Endothelial cell of umbilical vein (primary cell): ENCODE measurements at regions not wholly inside any gene's neighbourhood (a gene's known extent, or its start where the extent isn't known, plus 50 kb on each side); places are given as distances from the start of the nearest gene placed in this dataset.

Source experiments
- BruUV-seq: library from RNA; stranded (reverse); fragments of 400-500 nt; replicated peaks from 2 replicates; lab custom pipeline; 2021; lab: Mats Ljungman, UMichigan
- CTCF ChIA-PET: fragments of 300-600, 350-600 bp; sonication (Branson Sonifier 250); formaldehyde crosslinking; loops from one replicate; lab custom pipeline; 2021; ENCODE audit warnings: antibody characterized with exemption, inconsistent platforms; lab: Charles Lee
- POLR2A ChIA-PET: fragments of 300-600, 350-600 bp; sonication (Branson Sonifier 250); formaldehyde crosslinking; loops from one replicate; lab custom pipeline; 2021; ENCODE audit warnings: antibody characterized with exemption, inconsistent platforms; lab: Charles Lee
- DNase-seq: peaks from one replicate; pipeline ENCODE4 v3.0.0-alpha.2; 2011; ENCODE audit warnings: low read depth, low spot score
- FAIRE-seq: peaks from 2 replicates; lab custom pipeline; 2011; peaks lifted over from hg19 to GRCh38; lab: Jason Lieb, UNC
- H2AFZ ChIP-seq: 2 replicates; pipeline ENCODE4 v1.6.0; 2012; ENCODE audit warnings: low read depth, low read length, control low read depth, inconsistent platforms
- H3K27ac ChIP-seq: 2 replicates; pipeline ENCODE4 v1.5.1; 2011; ENCODE audit warnings: low read depth, mild to moderate bottlenecking, control low read depth, low read length, moderate library complexity; ENCODE audit not compliant: insufficient read depth
- H3K27me3 ChIP-seq, 2 experiments: 2 replicates each; pipeline versions ENCODE4 v1.6.0 to v1.6.1; 2011; ENCODE audit warnings: low read length in 2 of 2, mixed read lengths in 1 of 2; ENCODE audit not compliant: control insufficient read depth in 2 of 2, insufficient read depth in 2 of 2
- H3K36me3 ChIP-seq, 2 experiments: 2 replicates in 1 of 2; 3 replicates in 1 of 2; pipeline ENCODE4 v1.5.1; 2011; ENCODE audit warnings: low read length in 2 of 2, mild to moderate bottlenecking in 1 of 2, moderate library complexity in 1 of 2; ENCODE audit not compliant: control insufficient read depth in 2 of 2, insufficient read depth in 2 of 2; ENCODE audit errors: extremely low read depth in 1 of 2
- H3K4me1 ChIP-seq: 3 replicates; pipeline ENCODE4 v1.5.1; 2011; ENCODE audit warnings: mild to moderate bottlenecking, low read length; ENCODE audit not compliant: control insufficient read depth, insufficient read depth; ENCODE audit errors: extremely low read depth
- H3K4me2 ChIP-seq: 2 replicates; pipeline ENCODE4 v1.6.1; 2011; ENCODE audit warnings: low read length, control low read depth, mixed read lengths; ENCODE audit not compliant: insufficient read depth
- H3K4me3 ChIP-seq, 3 experiments: fragments of 200-600 bp in 1 of 3; sonication (generic), shearing (Covaris generic) in 1 of 3; replicated peaks in 1 of 3; 2 replicates each; pipeline ENCODE4 v1.5.1; 2011 to 2016; ENCODE audit warnings: control low read depth in 3 of 3, low read length in 3 of 3, mild to moderate bottlenecking in 2 of 3, inconsistent platforms in 1 of 3, low read depth in 1 of 3, moderate library complexity in 1 of 3; ENCODE audit not compliant: insufficient read depth in 1 of 3
- H3K79me2 ChIP-seq: 2 replicates; pipeline ENCODE4 v1.6.0; 2012; ENCODE audit warnings: low read length, inconsistent platforms; ENCODE audit not compliant: control insufficient read depth, insufficient read depth
- H3K9ac ChIP-seq: replicated peaks from 2 replicates; pipeline ENCODE3; 2011; ENCODE audit warnings: low read length, control low read depth; ENCODE audit not compliant: insufficient read depth; ENCODE audit errors: extremely low read depth
- H3K9me1 ChIP-seq: replicated peaks from 3 replicates; pipeline ENCODE4 v1.6.0; 2011; ENCODE audit warnings: mild to moderate bottlenecking, low read length; ENCODE audit not compliant: control insufficient read depth, insufficient read depth; ENCODE audit errors: extremely low read depth
- H3K9me3 ChIP-seq: replicated peaks from 2 replicates; pipeline ENCODE4 v1.5.1; 2012; ENCODE audit warnings: low read length, inconsistent platforms; ENCODE audit not compliant: control insufficient read depth, insufficient read depth
- H4K20me1 ChIP-seq: replicated peaks from 2 replicates; pipeline ENCODE3; 2011; ENCODE audit warnings: mild to moderate bottlenecking, low read length; ENCODE audit not compliant: control insufficient read depth, insufficient read depth; ENCODE audit errors: extremely low read depth
- EZH2 ChIP-seq: IDR thresholded peaks from 2 replicates; pipeline ENCODE4 v1.6.1; 2012; ENCODE audit warnings: borderline replicate concordance, low read depth, mild to moderate bottlenecking, moderate library complexity, low read length, inconsistent platforms; ENCODE audit not compliant: severe bottlenecking
- FOS ChIP-seq: IDR thresholded peaks from 2 replicates; pipeline ENCODE4 v1.6.1; 2011; ENCODE audit warnings: mild to moderate bottlenecking, low read length, moderate library complexity, borderline replicate concordance; ENCODE audit not compliant: insufficient read depth
- GATA2 ChIP-seq: IDR thresholded peaks from 2 replicates; pipeline ENCODE4 v1.7.0; 2011; ENCODE audit warnings: low read depth, mild to moderate bottlenecking, moderate library complexity, mixed read lengths, low read length; ENCODE audit not compliant: insufficient read length, insufficient read depth
- JUN ChIP-seq: IDR thresholded peaks from 2 replicates; pipeline ENCODE4 v1.6.1; 2011; ENCODE audit warnings: borderline replicate concordance, low read depth; ENCODE audit not compliant: insufficient read length, insufficient read depth
- MYC ChIP-seq: IDR thresholded peaks from one replicate; pipeline ENCODE4 v1.6.1; 2011; ENCODE audit warnings: mild to moderate bottlenecking, low read depth, low read length
- POLR2A ChIP-seq: IDR thresholded peaks from 2 replicates; pipeline ENCODE4 v1.6.1; 2012; ENCODE audit warnings: low read depth, mild to moderate bottlenecking, control low read depth, low read length
- POLR2AphosphoS5 ChIP-seq: IDR thresholded peaks from 2 replicates; pipeline ENCODE4 v1.6.1; 2012; ENCODE audit warnings: low read depth, mild to moderate bottlenecking, control low read depth, low read length, moderate library complexity; ENCODE audit not compliant: insufficient read depth
- dilution Hi-C: fragments of 300-500 bp; cut with MboI; formaldehyde crosslinking; loops from one replicate; pipeline ENCODE4 v1.15.0; 2019; ENCODE audit warnings: low sequenced_read_pairs; ENCODE audit not compliant: extremely low pct_ligation_motif_present
- intact Hi-C: fragments of 100-400 bp; cut with micrococcal nuclease; formaldehyde crosslinking; loops from one replicate; pipeline ENCODE4 v1.10.0; 2022
- TF ChIP-seq, protein P1 (sequence below), 2 donors: IDR thresholded peaks; 1 replicate in 1 of 2; 2 replicates in 1 of 2; pipeline ENCODE4 v1.5.1; 2011; ENCODE audit warnings: low read length in 2 of 2, mild to moderate bottlenecking in 2 of 2, moderate library complexity in 2 of 2, control low read depth in 1 of 2, inconsistent platforms in 1 of 2, low read depth in 1 of 2; ENCODE audit not compliant: insufficient read depth in 1 of 2; ENCODE audit errors: extremely low read depth in 1 of 2
- TF ChIP-seq, protein P2 (sequence below): IDR thresholded peaks from 2 replicates; pipeline ENCODE4 v1.6.1; 2011; ENCODE audit not compliant: insufficient read depth, insufficient read length

DNA sequence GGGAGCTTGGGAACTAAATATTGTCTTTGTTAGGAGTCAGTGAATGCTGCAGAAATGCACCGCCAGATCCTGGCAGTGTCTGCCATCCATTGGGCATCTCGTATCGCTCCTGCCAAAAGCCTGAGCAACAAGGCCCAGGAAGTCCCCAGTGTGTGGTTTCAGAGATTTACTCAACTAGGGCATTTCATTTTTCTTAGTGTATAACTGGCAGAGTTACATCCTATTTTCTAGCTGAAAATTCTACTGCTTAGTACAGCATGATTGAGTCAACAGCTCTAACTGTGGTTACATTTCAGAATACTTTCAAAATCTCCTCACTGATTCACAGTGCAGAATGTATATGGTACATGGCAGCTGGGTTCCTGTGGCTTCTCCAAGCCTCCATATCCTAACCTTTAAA, 95.8 kb upstream of the CREB5 start:
- no peak overlapping the region for H3K4me2 ChIP-seq
- no peak overlapping the region for H3K4me3 ChIP-seq
- FAIRE-seq (no peak), DNase-seq (no peak)
- no peaks in the 10 kb centered on the region for H3K9me1 ChIP-seq
- no TSS peak for BruUV-seq
- dilution Hi-C loops (no loop called here), intact Hi-C loops (no loop called here)
- TF ChIP-seq MYC (no peak), FOS (no peak), POLR2A (no peak), POLR2AphosphoS5 (no peak), EZH2 (no peak), GATA2 (no peak), JUN (no peak)
- TF ChIP-seq, protein P1, sequence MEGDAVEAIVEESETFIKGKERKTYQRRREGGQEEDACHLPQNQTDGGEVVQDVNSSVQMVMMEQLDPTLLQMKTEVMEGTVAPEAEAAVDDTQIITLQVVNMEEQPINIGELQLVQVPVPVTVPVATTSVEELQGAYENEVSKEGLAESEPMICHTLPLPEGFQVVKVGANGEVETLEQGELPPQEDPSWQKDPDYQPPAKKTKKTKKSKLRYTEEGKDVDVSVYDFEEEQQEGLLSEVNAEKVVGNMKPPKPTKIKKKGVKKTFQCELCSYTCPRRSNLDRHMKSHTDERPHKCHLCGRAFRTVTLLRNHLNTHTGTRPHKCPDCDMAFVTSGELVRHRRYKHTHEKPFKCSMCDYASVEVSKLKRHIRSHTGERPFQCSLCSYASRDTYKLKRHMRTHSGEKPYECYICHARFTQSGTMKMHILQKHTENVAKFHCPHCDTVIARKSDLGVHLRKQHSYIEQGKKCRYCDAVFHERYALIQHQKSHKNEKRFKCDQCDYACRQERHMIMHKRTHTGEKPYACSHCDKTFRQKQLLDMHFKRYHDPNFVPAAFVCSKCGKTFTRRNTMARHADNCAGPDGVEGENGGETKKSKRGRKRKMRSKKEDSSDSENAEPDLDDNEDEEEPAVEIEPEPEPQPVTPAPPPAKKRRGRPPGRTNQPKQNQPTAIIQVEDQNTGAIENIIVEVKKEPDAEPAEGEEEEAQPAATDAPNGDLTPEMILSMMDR (IDR thresholded peaks at IDR 0.05; ENCODE audit: extremely low read depth in 1 of 2, insufficient read depth in 1 of 2, low read depth in 1 of 2, low read length in 2 of 2), result no peak
- TF ChIP-seq, protein P2, sequence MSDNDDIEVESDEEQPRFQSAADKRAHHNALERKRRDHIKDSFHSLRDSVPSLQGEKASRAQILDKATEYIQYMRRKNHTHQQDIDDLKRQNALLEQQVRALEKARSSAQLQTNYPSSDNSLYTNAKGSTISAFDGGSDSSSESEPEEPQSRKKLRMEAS, result no peak
- ChIA-PET POLR2A (no interaction called here), CTCF (no interaction called here)
- H3K9ac ChIP-seq, result no peak overlapping the region
- H2AFZ ChIP-seq, result no peak overlapping the region
- no peaks in the 10 kb centered on the region for H3K4me1 ChIP-seq
- H3K79me2 ChIP-seq, result no peaks in the 10 kb centered on the region
- no peaks in the 10 kb centered on the region for H3K36me3 ChIP-seq
- H4K20me1 ChIP-seq, result no peaks in the 10 kb centered on the region
- H3K27ac ChIP-seq, result no peak overlapping the region
- H3K9me3 ChIP-seq, result no peaks in the 10 kb centered on the region
- peaks cover 32 to 44% of the 10 kb centered on the region in 2 experiments for H3K27me3 ChIP-seq
